ENCODE measurements at regions not wholly inside any gene's neighbourhood (a gene's known extent, or its start where the extent isn't known, plus 50 kb on each side); places are given as distances from the start of the nearest gene placed in this dataset.

GRCh38 chr4:66416425-66416824 is 746.1 kb upstream of the EPHA5 start:
- H3K79me2 ChIP-seq (ENCODE audit: control insufficient read depth, insufficient read depth, low read length, poor library complexity): no peaks in the 10 kb centered on the region
- H3K4me2 ChIP-seq (ENCODE audit: low read length): no peak overlapping the region
- no peak overlapping the region for H4K12ac ChIP-seq (ENCODE audit: low read depth, low read length)
- H2AFZ ChIP-seq (ENCODE audit: insufficient read depth, low read length, poor library complexity): no peak overlapping the region
- DNase-seq: no peak
- H2BK5ac ChIP-seq (ENCODE audit: low read depth, low read length, poor library complexity): no peak overlapping the region
- H2BK120ac ChIP-seq (ENCODE audit: insufficient read depth, low read length, poor library complexity): no peak overlapping the region
- no peak overlapping the region for H2BK12ac ChIP-seq (ENCODE audit: low read length)
- H2AK5ac ChIP-seq (ENCODE audit: low read length): no peak overlapping the region
- no peak overlapping the region for H3K18ac ChIP-seq (ENCODE audit: low read length)
- no peaks in the 10 kb centered on the region for H3K79me1 ChIP-seq (ENCODE audit: low read length)
- no peak overlapping the region for H3K4ac ChIP-seq (ENCODE audit: low read depth, low read length)
- H3K9me3 ChIP-seq (ENCODE audit: insufficient read depth, low read depth, low read length): no peaks in the 10 kb centered on the region
- no peaks in the 10 kb centered on the region for H3K4me1 ChIP-seq (ENCODE audit: control insufficient read depth in 1 of 2, insufficient read depth in 2 of 2, low read length in 2 of 2)
- no peak overlapping the region for H3K4me3 ChIP-seq (ENCODE audit: low read depth, low read length)
- H3K23ac ChIP-seq (ENCODE audit: low read length): no peak overlapping the region
- H4K91ac ChIP-seq (ENCODE audit: low read depth, low read length): no peak overlapping the region
- no peaks in the 10 kb centered on the region for H3K36me3 ChIP-seq (ENCODE audit: control insufficient read depth in 1 of 2, insufficient read depth in 2 of 2, low read length in 2 of 2)
- no peak overlapping the region for H3K14ac ChIP-seq (ENCODE audit: low read length)
- H3K27ac ChIP-seq (ENCODE audit: low read depth, low read length): no peak overlapping the region
- no peak overlapping the region for H3K9ac ChIP-seq (ENCODE audit: low read length)
- WGBS (ENCODE audit: extremely low coverage, insufficient coverage, insufficient read length): no CpG with 5 or more reads among the region's 4 CpGs
- no peaks in the 10 kb centered on the region for H3K27me3 ChIP-seq (ENCODE audit: insufficient read depth, low read length)
- H4K8ac ChIP-seq (ENCODE audit: low read depth, low read length): no peak overlapping the region

GRCh38 chr4:66404141-66404540 is 733.9 kb upstream of the EPHA5 start:
- Histone ChIP-seq H4K91ac (ENCODE audit: low read depth, low read length) (no peak overlapping the region), H2AK5ac (ENCODE audit: low read length) (no peak overlapping the region), H3K79me1 (ENCODE audit: low read length) (no peaks in the 10 kb centered on the region), H3K27me3 (ENCODE audit: insufficient read depth, low read length) (no peaks in the 10 kb centered on the region), H4K12ac (ENCODE audit: low read depth, low read length) (no peak overlapping the region), H3K9ac (ENCODE audit: low read length) (no peak overlapping the region), H2AFZ (ENCODE audit: insufficient read depth, low read length, poor library complexity) (no peak overlapping the region), H3K79me2 (ENCODE audit: control insufficient read depth, insufficient read depth, low read length, poor library complexity) (no peaks in the 10 kb centered on the region), H3K23ac (ENCODE audit: low read length) (no peak overlapping the region), H3K27ac (ENCODE audit: low read depth, low read length) (no peak overlapping the region), H3K14ac (ENCODE audit: low read length) (no peak overlapping the region), H3K18ac (ENCODE audit: low read length) (no peak overlapping the region), H3K4ac (ENCODE audit: low read depth, low read length) (no peak overlapping the region), H4K8ac (ENCODE audit: low read depth, low read length) (no peak overlapping the region), H2BK5ac (ENCODE audit: low read depth, low read length, poor library complexity) (no peak overlapping the region), H3K4me3 (ENCODE audit: low read depth, low read length) (no peak overlapping the region), H2BK120ac (ENCODE audit: insufficient read depth, low read length, poor library complexity) (no peak overlapping the region), H2BK12ac (ENCODE audit: low read length) (no peak overlapping the region), H3K36me3 (ENCODE audit: control insufficient read depth in 1 of 2, insufficient read depth in 2 of 2, low read length in 2 of 2) (no peaks in the 10 kb centered on the region), H3K9me3 (ENCODE audit: insufficient read depth, low read depth, low read length) (no peaks in the 10 kb centered on the region), H3K4me2 (ENCODE audit: low read length) (no peak overlapping the region), H3K4me1 (ENCODE audit: control insufficient read depth in 1 of 2, insufficient read depth in 2 of 2, low read length in 2 of 2) (no peaks in the 10 kb centered on the region)
- DNase-seq: no peak
- no CpG with 5 or more reads among the region's 5 CpGs for WGBS (ENCODE audit: extremely low coverage, insufficient coverage, insufficient read length)

GRCh38 chr4:66376921-66377320 is 706.6 kb upstream of the EPHA5 start:
- H3K4me3 ChIP-seq (ENCODE audit: low read depth, low read length): no peak overlapping the region
- WGBS (ENCODE audit: extremely low coverage, insufficient coverage, insufficient read length): no CpG with 5 or more reads among the region's 1 CpG
- no peak overlapping the region for H3K23ac ChIP-seq (ENCODE audit: low read length)
- no peak overlapping the region for H2AK5ac ChIP-seq (ENCODE audit: low read length)
- H3K27me3 ChIP-seq (ENCODE audit: insufficient read depth, low read length): no peaks in the 10 kb centered on the region
- no peak overlapping the region for H2BK5ac ChIP-seq (ENCODE audit: low read depth, low read length, poor library complexity)
- no peaks in the 10 kb centered on the region for H3K4me1 ChIP-seq (ENCODE audit: control insufficient read depth in 1 of 2, insufficient read depth in 2 of 2, low read length in 2 of 2)
- H2BK12ac ChIP-seq (ENCODE audit: low read length): no peak overlapping the region
- no peak overlapping the region for H2AFZ ChIP-seq (ENCODE audit: insufficient read depth, low read length, poor library complexity)
- no peaks in the 10 kb centered on the region for H3K36me3 ChIP-seq (ENCODE audit: control insufficient read depth in 1 of 2, insufficient read depth in 2 of 2, low read length in 2 of 2)
- no peaks in the 10 kb centered on the region for H3K79me1 ChIP-seq (ENCODE audit: low read length)
- H3K27ac ChIP-seq (ENCODE audit: low read depth, low read length): no peak overlapping the region
- no peak overlapping the region for H3K4me2 ChIP-seq (ENCODE audit: low read length)
- no peak overlapping the region for H4K8ac ChIP-seq (ENCODE audit: low read depth, low read length)
- no peak for DNase-seq
- no peak overlapping the region for H4K12ac ChIP-seq (ENCODE audit: low read depth, low read length)
- H3K18ac ChIP-seq (ENCODE audit: low read length): no peak overlapping the region
- no peak overlapping the region for H3K4ac ChIP-seq (ENCODE audit: low read depth, low read length)
- no peak overlapping the region for H4K91ac ChIP-seq (ENCODE audit: low read depth, low read length)
- H2BK120ac ChIP-seq (ENCODE audit: insufficient read depth, low read length, poor library complexity): no peak overlapping the region
- no peaks in the 10 kb centered on the region for H3K79me2 ChIP-seq (ENCODE audit: control insufficient read depth, insufficient read depth, low read length, poor library complexity)
- no peak overlapping the region for H3K9ac ChIP-seq (ENCODE audit: low read length)
- H3K9me3 ChIP-seq (ENCODE audit: insufficient read depth, low read depth, low read length): no peaks in the 10 kb centered on the region
- H3K14ac ChIP-seq (ENCODE audit: low read length): no peak overlapping the region

DNA sequence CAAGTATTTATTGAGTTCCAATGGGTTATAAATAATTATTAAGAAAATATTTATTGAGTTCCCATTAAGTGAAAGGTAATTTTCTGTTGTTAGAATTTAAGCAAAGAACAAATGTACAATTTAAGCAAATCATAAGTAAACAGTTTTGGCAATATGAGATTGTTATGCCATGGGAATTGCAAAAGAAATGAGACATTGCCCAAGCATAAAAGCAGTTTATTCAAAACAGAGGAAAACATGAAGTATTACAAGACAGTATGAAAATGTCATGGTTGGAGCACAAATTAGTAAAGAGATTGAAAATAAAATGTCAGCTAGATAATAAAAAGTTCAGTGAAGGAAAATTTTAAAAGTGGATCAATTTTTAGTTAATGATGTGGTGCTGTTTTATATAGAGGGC is 706.1 kb upstream of the EPHA5 start:
- Histone ChIP-seq H3K79me1 (ENCODE audit: low read length) (no peaks in the 10 kb centered on the region), H3K4me3 (ENCODE audit: low read depth, low read length) (no peak overlapping the region), H3K9me3 (ENCODE audit: insufficient read depth, low read depth, low read length) (no peaks in the 10 kb centered on the region), H2BK120ac (ENCODE audit: insufficient read depth, low read length, poor library complexity) (no peak overlapping the region), H3K27me3 (ENCODE audit: insufficient read depth, low read length) (no peaks in the 10 kb centered on the region), H4K12ac (ENCODE audit: low read depth, low read length) (no peak overlapping the region), H3K23ac (ENCODE audit: low read length) (no peak overlapping the region), H2BK12ac (ENCODE audit: low read length) (no peak overlapping the region), H3K36me3 (ENCODE audit: control insufficient read depth in 1 of 2, insufficient read depth in 2 of 2, low read length in 2 of 2) (no peaks in the 10 kb centered on the region), H2AK5ac (ENCODE audit: low read length) (no peak overlapping the region), H3K4me1 (ENCODE audit: control insufficient read depth in 1 of 2, insufficient read depth in 2 of 2, low read length in 2 of 2) (no peaks in the 10 kb centered on the region), H3K27ac (ENCODE audit: low read depth, low read length) (no peak overlapping the region), H2BK5ac (ENCODE audit: low read depth, low read length, poor library complexity) (no peak overlapping the region), H3K18ac (ENCODE audit: low read length) (no peak overlapping the region), H3K14ac (ENCODE audit: low read length) (no peak overlapping the region), H3K79me2 (ENCODE audit: control insufficient read depth, insufficient read depth, low read length, poor library complexity) (no peaks in the 10 kb centered on the region), H2AFZ (ENCODE audit: insufficient read depth, low read length, poor library complexity) (no peak overlapping the region), H3K4ac (ENCODE audit: low read depth, low read length) (no peak overlapping the region), H3K4me2 (ENCODE audit: low read length) (no peak overlapping the region), H4K91ac (ENCODE audit: low read depth, low read length) (no peak overlapping the region), H3K9ac (ENCODE audit: low read length) (no peak overlapping the region), H4K8ac (ENCODE audit: low read depth, low read length) (no peak overlapping the region)
- DNase-seq: no peak

DNA sequence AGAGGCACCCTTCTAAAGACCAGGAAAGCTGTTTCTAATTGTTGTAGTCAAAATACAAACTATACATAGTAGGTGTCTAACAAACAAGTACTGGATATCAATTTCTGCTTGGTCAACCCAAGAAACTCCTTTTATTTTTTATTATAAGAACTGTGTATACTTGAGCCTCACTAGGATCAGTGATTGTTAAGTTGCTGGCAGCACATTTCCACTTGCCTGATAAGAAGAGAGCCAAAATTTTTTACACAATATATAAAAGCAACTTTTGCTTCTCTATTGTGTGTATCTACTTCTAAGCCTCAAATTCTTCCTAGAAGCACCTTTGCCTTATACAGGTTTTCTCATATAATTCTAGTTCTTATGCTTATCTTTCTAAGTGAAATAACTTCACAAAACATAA is 703.0 kb upstream of the EPHA5 start:
- no peak overlapping the region for H3K27ac ChIP-seq (ENCODE audit: low read depth, low read length)
- H3K27me3 ChIP-seq (ENCODE audit: insufficient read depth, low read length): no peaks in the 10 kb centered on the region
- no peak overlapping the region for H2BK120ac ChIP-seq (ENCODE audit: insufficient read depth, low read length, poor library complexity)
- H3K23ac ChIP-seq (ENCODE audit: low read length): no peak overlapping the region
- H3K4ac ChIP-seq (ENCODE audit: low read depth, low read length): no peak overlapping the region
- no peak overlapping the region for H2BK12ac ChIP-seq (ENCODE audit: low read length)
- no peak overlapping the region for H4K8ac ChIP-seq (ENCODE audit: low read depth, low read length)
- H3K4me2 ChIP-seq (ENCODE audit: low read length): no peak overlapping the region
- H3K79me2 ChIP-seq (ENCODE audit: control insufficient read depth, insufficient read depth, low read length, poor library complexity): no peaks in the 10 kb centered on the region
- no peaks in the 10 kb centered on the region for H3K4me1 ChIP-seq (ENCODE audit: control insufficient read depth in 1 of 2, insufficient read depth in 2 of 2, low read length in 2 of 2)
- no peak overlapping the region for H2AFZ ChIP-seq (ENCODE audit: insufficient read depth, low read length, poor library complexity)
- no peak overlapping the region for H4K12ac ChIP-seq (ENCODE audit: low read depth, low read length)
- H3K9me3 ChIP-seq (ENCODE audit: insufficient read depth, low read depth, low read length): no peaks in the 10 kb centered on the region
- no peak overlapping the region for H3K4me3 ChIP-seq (ENCODE audit: low read depth, low read length)
- DNase-seq: no peak
- H2AK5ac ChIP-seq (ENCODE audit: low read length): no peak overlapping the region
- no peak overlapping the region for H3K18ac ChIP-seq (ENCODE audit: low read length)
- no peak overlapping the region for H2BK5ac ChIP-seq (ENCODE audit: low read depth, low read length, poor library complexity)
- H4K91ac ChIP-seq (ENCODE audit: low read depth, low read length): no peak overlapping the region
- H3K9ac ChIP-seq (ENCODE audit: low read length): no peak overlapping the region
- no peak overlapping the region for H3K14ac ChIP-seq (ENCODE audit: low read length)
- no peaks in the 10 kb centered on the region for H3K36me3 ChIP-seq (ENCODE audit: control insufficient read depth in 1 of 2, insufficient read depth in 2 of 2, low read length in 2 of 2)
- H3K79me1 ChIP-seq (ENCODE audit: low read length): no peaks in the 10 kb centered on the region
